ENCODE measurements at regions not wholly inside any gene's neighbourhood (a gene's known extent, or its start where the extent isn't known, plus 50 kb on each side); places are given as distances from the start of the nearest gene placed in this dataset.

DNA sequence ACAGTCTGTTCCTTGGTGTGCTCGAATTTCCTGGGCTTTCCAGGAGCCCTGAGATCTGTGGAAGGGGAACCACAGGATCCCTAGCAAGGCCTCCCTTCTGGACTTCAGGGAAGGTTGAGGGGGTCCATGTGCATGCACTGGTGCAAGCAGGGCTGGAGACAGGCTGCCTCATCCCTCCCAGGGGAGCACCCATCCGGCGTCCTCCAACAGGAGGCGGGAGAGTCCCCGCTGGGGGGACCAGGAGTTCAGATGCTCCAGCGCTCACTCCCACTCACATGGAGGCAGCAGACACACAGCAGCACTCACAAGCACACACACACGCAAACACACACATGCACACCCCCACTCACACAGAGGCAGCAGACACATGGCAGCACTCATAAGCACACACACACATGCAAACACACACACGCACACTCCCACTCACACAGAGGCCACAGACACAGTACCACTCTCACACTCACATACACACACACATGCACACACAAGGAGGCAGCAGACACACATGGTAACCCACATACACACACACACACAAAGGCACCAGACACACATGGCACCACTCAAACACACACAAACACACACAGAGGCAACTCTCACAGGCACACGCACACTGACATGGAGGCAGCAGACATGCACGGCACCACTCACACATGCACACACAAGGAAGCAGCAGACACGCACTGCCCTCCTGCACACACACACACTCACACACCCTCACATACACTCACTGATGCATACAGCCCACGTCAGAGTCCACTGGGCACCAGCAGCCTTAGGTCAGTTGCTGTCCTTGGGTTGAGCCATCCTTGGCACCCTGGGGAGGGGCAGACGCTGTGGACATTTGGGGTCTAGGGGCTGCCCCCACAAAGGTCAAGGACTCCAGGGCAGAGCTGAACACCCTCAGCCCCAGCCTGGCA lies 247.0 kb upstream of the PPP2R2D start:
- POLR2A ChIA-PET, result no interaction called here
- no peak for TF ChIP-seq CTCF (IDR thresholded peaks at IDR 0.05; ENCODE audit: insufficient read depth, low read length, missing control alignments)
- CTCF ChIA-PET, result no interaction called here
- H3K4me3 ChIP-seq (ENCODE audit: low read depth, low read length), result no peak overlapping the region
- DNase-seq (ENCODE audit: low read depth, low spot score), result no peak

DNA sequence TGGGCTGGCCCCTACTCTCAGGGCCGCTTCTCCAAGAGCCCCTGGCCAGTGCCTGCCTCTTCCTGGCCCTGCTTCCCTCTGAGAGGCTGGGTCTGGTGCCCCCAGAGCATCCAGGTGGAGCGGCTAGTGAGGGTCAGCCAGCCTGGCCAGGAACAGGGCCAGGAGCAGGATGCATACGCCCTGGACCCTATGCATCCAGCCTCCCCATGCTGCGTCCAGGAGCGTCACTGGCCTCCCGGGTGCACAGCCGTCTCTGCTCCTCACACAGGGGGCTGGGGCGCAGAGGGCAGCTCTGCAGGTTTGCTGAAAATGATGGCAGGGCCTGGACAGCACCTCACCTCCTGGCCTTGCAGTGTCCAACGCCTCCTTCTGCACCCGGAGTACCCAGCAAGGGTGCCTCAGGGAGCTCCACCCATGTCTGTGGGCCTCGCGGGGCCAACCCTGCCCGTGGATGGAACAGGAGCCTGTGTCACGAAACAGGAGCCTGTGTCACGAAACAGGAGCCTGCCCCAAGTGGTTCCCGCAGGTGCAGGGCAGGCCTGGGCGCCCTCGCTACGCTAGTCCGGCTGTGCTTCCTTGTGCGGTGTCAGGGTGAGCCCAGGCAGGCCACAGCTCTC lies 246.2 kb upstream of the PPP2R2D start:
- TF ChIP-seq CTCF (IDR thresholded peaks at IDR 0.05; ENCODE audit: insufficient read depth, low read length, missing control alignments), result no peak
- ChIA-PET POLR2A (no interaction called here), CTCF (no interaction called here)
- H3K4me3 ChIP-seq (ENCODE audit: low read depth, low read length), result no peak overlapping the region
- DNase-seq (ENCODE audit: low read depth, low spot score), result no peak

GRCh38 chr10:131655101-131655849 lies 245.5 kb upstream of the PPP2R2D start:
- ChIA-PET CTCF (no interaction called here), POLR2A (no interaction called here)
- DNase-seq (ENCODE audit: low read depth, low spot score), result no peak
- H3K4me3 ChIP-seq (ENCODE audit: low read depth, low read length), result no peak overlapping the region
- TF ChIP-seq CTCF (IDR thresholded peaks at IDR 0.05; ENCODE audit: insufficient read depth, low read length, missing control alignments), result no peak

GRCh38 chr10:131656009-131656408 lies 244.8 kb upstream of the PPP2R2D start:
- TF ChIP-seq CTCF (IDR thresholded peaks at IDR 0.05; ENCODE audit: insufficient read depth, low read length, missing control alignments), result no peak
- no peak overlapping the region for H3K4me3 ChIP-seq (ENCODE audit: low read depth, low read length)
- DNase-seq (ENCODE audit: low read depth, low spot score), result no peak
- POLR2A ChIA-PET, result no interaction called here
- CTCF ChIA-PET, result no interaction called here

DNA sequence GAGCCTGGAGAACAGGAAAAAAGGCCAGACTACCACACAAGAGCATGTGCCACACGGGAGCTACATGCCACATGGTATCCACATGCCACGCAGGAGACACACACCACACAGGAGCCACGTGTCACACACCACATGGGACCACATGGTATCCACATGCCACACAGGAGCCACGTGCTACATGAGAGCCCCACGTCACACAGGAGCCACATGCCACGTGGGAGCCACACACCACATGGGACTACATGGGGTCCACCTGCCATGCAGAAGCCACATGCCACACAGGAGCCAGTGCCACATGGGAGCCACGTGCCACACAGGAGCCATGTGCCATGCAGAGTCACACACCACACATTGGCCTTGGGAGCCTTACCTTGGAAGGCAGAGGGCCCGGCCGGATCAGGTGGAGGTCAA lies 244.4 kb upstream of the PPP2R2D start:
- ChIA-PET CTCF (no interaction called here), POLR2A (no interaction called here)
- no peak overlapping the region for H3K4me3 ChIP-seq (ENCODE audit: low read depth, low read length)
- no peak for DNase-seq (ENCODE audit: low read depth, low spot score)
- no peak for TF ChIP-seq CTCF (IDR thresholded peaks at IDR 0.05; ENCODE audit: insufficient read depth, low read length, missing control alignments)
